Mucosa of rectum (tissue), 2 donors: ENCODE measurements at regions not wholly inside any gene's neighbourhood (a gene's known extent, or its start where the extent isn't known, plus 50 kb on each side); places are given as distances from the start of the nearest gene placed in this dataset.

Experiments used
- H3K27ac ChIP-seq, 2 donors: one replicate each; pipeline ENCODE4 v1.7.0; 2013; ENCODE audit warnings: inconsistent platforms in 2 of 2, low read depth in 2 of 2, low read length in 2 of 2
- H3K27me3 ChIP-seq, 2 donors: one replicate each; pipeline ENCODE4 v1.7.0; 2013; ENCODE audit warnings: low read length in 2 of 2; ENCODE audit not compliant: control insufficient read depth in 2 of 2, insufficient read depth in 2 of 2
- H3K36me3 ChIP-seq, 2 donors: one replicate each; pipeline ENCODE4 v1.7.0; 2013; ENCODE audit warnings: low read length in 2 of 2; ENCODE audit not compliant: control insufficient read depth in 2 of 2, insufficient read depth in 2 of 2
- H3K4me1 ChIP-seq, 2 donors: one replicate each; pipeline ENCODE4 v1.7.0; 2013; ENCODE audit warnings: low read length in 2 of 2, mild to moderate bottlenecking in 1 of 2; ENCODE audit not compliant: control insufficient read depth in 2 of 2, insufficient read depth in 2 of 2
- H3K4me3 ChIP-seq, 2 donors: one replicate each; pipeline ENCODE4 v1.7.0; 2013; ENCODE audit warnings: low read length in 2 of 2
- H3K9ac ChIP-seq, 2 donors: one replicate each; pipeline ENCODE4 v1.7.0; 2013; ENCODE audit warnings: low read length in 2 of 2, low read depth in 1 of 2, mild to moderate bottlenecking in 1 of 2
- H3K9me3 ChIP-seq, 2 donors: one replicate each; pipeline ENCODE4 v1.7.0; 2013; ENCODE audit warnings: low read length in 2 of 2; ENCODE audit not compliant: control insufficient read depth in 2 of 2
- donor health status: healthy.
- donor health status: Normal muscosa, but diverticular disease.

- Histone ChIP-seq H3K4me1 (peaks cover 12 to 24% of the 10 kb centered on the region in 2 donors), H3K9ac (no peak overlapping the region), H3K36me3 (no peaks in the 10 kb centered on the region), H3K9me3 (no peaks in the 10 kb centered on the region), H3K27ac (no peak overlapping the region), H3K4me3 (no peak overlapping the region), H3K27me3 (no peaks in the 10 kb centered on the region)
These were observed 373.0 kb upstream of the PROK2 start for GRCh38 chr3:72157748-72158638.

GRCh38 chr3:72155391-72156064, 370.6 kb upstream of the PROK2 start:
- Histone ChIP-seq H3K27me3 (no peaks in the 10 kb centered on the region), H3K36me3 (no peaks in the 10 kb centered on the region), H3K4me1 (peaks cover 19 to 46% of the 10 kb centered on the region in 2 donors), H3K9ac (no peak overlapping the region), H3K27ac (peak overlapping the region; percentile 52 to 65), H3K9me3 (no peaks in the 10 kb centered on the region), H3K4me3 (no peak overlapping the region)

- Histone ChIP-seq H3K36me3 (no peaks in the 10 kb centered on the region), H3K4me1 (peaks cover 21 to 50% of the 10 kb centered on the region in 2 donors), H3K9me3 (no peaks in the 10 kb centered on the region), H3K9ac (peak overlapping the region in 1 of 2 donors; percentile 27), H3K27me3 (no peaks in the 10 kb centered on the region), H3K27ac (peak overlapping the region; percentile 52 to 65), H3K4me3 (no peak overlapping the region)
These were observed 369.7 kb upstream of the PROK2 start for GRCh38 chr3:72154391-72155335.

GRCh38 chr3:72153477-72154314, 368.7 kb upstream of the PROK2 start:
- H3K4me1 ChIP-seq = peaks cover 21 to 52% of the 10 kb centered on the region in 2 donors
- no peaks in the 10 kb centered on the region for H3K9me3 ChIP-seq
- no peaks in the 10 kb centered on the region for H3K36me3 ChIP-seq
- H3K27me3 ChIP-seq = no peaks in the 10 kb centered on the region
- peak overlapping the region in 1 of 2 donors; percentile 45 for H3K9ac ChIP-seq
- H3K27ac ChIP-seq = peak overlapping the region; percentile 79 to 81
- peak overlapping the region; percentile 48 to 67 for H3K4me3 ChIP-seq

- Histone ChIP-seq H3K4me3 (peak overlapping the region; percentile 48 to 67), H3K36me3 (no peaks in the 10 kb centered on the region), H3K9me3 (no peaks in the 10 kb centered on the region), H3K4me1 (peaks cover 21 to 52% of the 10 kb centered on the region in 2 donors), H3K9ac (peak overlapping the region; percentile 41 to 45), H3K27ac (peak overlapping the region; percentile 79 to 81), H3K27me3 (no peaks in the 10 kb centered on the region)
These were observed 367.9 kb upstream of the PROK2 start for GRCh38 chr3:72152551-72153476.

GRCh38 chr3:72151465-72152238, 366.7 kb upstream of the PROK2 start:
- Histone ChIP-seq H3K9ac (no peak overlapping the region), H3K4me1 (peaks cover 21 to 52% of the 10 kb centered on the region in 2 donors), H3K4me3 (peak overlapping the region in 1 of 2 donors; percentile 53), H3K36me3 (no peaks in the 10 kb centered on the region), H3K27me3 (no peaks in the 10 kb centered on the region), H3K9me3 (no peaks in the 10 kb centered on the region), H3K27ac (peak overlapping the region; percentile 79 to 81)

DNA sequence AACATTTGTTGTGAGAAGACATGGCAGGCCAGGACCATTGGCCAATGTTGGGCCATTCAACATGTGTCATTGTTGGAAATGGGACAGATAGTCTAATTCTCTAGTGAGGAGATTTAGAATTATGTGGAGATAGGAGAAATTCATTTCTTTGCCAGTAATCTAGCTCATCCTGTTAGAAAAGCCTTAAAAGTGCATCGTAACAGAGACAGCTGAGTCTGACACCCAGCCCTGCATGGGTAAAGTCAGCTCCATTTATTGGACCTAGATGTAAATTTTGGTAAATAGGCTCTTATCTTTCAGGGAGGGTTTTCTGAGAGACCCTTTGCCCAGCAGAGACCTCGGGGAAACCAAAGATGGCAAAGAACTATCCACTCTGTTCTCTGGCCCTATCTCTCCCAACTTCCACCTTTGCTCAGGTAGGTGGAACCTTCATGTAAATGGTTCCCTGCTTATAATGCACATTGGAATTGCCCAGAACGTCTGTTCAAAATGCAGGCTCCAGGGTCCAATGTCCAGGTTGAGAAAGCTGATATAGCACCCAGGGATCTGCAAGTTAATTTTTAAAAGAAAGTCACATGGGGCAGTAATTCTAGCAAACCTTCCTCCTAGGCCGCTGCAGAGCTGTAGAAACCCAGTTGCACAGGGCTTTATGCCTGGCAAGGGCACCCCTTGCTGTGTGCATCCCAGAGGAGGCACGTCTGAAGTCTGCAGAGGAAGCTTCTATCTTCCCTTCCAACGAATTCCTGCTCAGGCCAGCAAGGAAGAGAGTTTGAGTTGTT, 365.9 kb upstream of the PROK2 start:
- Histone ChIP-seq H3K36me3 (no peaks in the 10 kb centered on the region), H3K9me3 (no peaks in the 10 kb centered on the region), H3K27ac (peak overlapping the region; percentile 79 to 81), H3K27me3 (no peaks in the 10 kb centered on the region), H3K4me3 (peak overlapping the region in 1 of 2 donors; percentile 53), H3K9ac (no peak overlapping the region), H3K4me1 (peaks cover 21 to 51% of the 10 kb centered on the region in 2 donors)
